Pancreas (tissue), 10 donors: ENCODE measurements at regions not wholly inside any gene's neighbourhood (a gene's known extent, or its start where the extent isn't known, plus 50 kb on each side); places are given as distances from the start of the nearest gene placed in this dataset.

Experiments used
- ATAC-seq, 4 donors: fragments of 200-7000 bp; cut with Tn5 transposase; one replicate each; pipeline versions ENCODE4 v1.8.0 to v1.9.1; 2020; ENCODE audit warnings: mild to moderate bottlenecking in 4 of 4, moderate library complexity in 4 of 4
- DNase-seq, 6 donors: peaks; one replicate each; pipeline ENCODE4 v3.0.0-alpha.2; 2020
- FAIRE-seq: peaks from 2 replicates; lab custom pipeline; 2012; peaks lifted over from hg19 to GRCh38; lab: Jason Lieb, UNC
- H3K27ac ChIP-seq, 4 donors: fragments of 200-600 bp; sonication (generic); 1 replicate in 3 of 4; 2 replicates in 1 of 4; pipeline versions ENCODE4 v1.5.0 to v1.8.0; 2020
- H3K27me3 ChIP-seq, 4 donors: fragments of 200-600 bp; one replicate each; pipeline ENCODE4 v1.8.0; 2021
- H3K36me3 ChIP-seq, 3 donors: fragments of 200-600 bp; sonication (generic) in 1 of 3; one replicate each; pipeline versions ENCODE4 v1.5.0 to v1.8.0; 2020 to 2021
- H3K4me1 ChIP-seq, 3 donors: fragments of 200-600 bp; one replicate each; pipeline ENCODE4 v1.8.0; 2021
- H3K4me3 ChIP-seq, 4 donors: fragments of 200-600 bp; sonication (generic) in 2 of 4; one replicate each; pipeline versions ENCODE4 v1.5.0 to v1.8.0; 2020 to 2021
- H3K9me3 ChIP-seq, 4 donors: fragments of 200-600 bp; one replicate each; pipeline ENCODE4 v1.8.0; 2021
- CTCF ChIP-seq, 4 donors: fragments of 200-600 bp; sonication (generic) in 3 of 4; IDR thresholded peaks; one replicate each; pipeline versions ENCODE4 v1.5.0 to v1.8.0; 2021; ENCODE audit warnings: antibody characterized with exemption in 4 of 4
- WGBS, 2 donors: extraction: QIAGEN DNeasy Blood & Tissue Kit; methylation state at CpG; one replicate each; pipeline ENCODE4 v1.1.7; 2013; 5-methylcytosine and 5-hydroxymethylcytosine counted together
- intact Hi-C, 3 donors: fragments of 100-400 bp; cut with DNase I; formaldehyde crosslinking; loops; one replicate each; pipeline versions ENCODE4 v1.11.1 to v1.14.2; 2022
- donor health status: healthy with polysubstance abuse.
- donor health status: DM: no; HTN: no; CAD: no; lungs with moderate emphysema.
- donor health status: DM: no; HTN: no; CAD: no.
- donor health status: control.
- donor health status: control.
- donor health status: Bipolar disorder and iron deficiency.
- donor health status: DM: yes; HTN: yes; CAD: no.
- donor health status: DM: no; HTN: no; CAD: no.
- donor health status: DM: no; HTN: no; CAD: no.
- donor health status: DM: yes; HTN: yes; CAD: no.

GRCh38 chr5:126030698-126031097 lies 392.5 kb upstream of the GRAMD2B start:
- FAIRE-seq (no peak), DNase-seq (no peak), ATAC-seq (no peak)
- H3K36me3 ChIP-seq = no peaks in the 10 kb centered on the region
- no peaks in the 10 kb centered on the region for H3K4me1 ChIP-seq
- no peaks in the 10 kb centered on the region for H3K9me3 ChIP-seq
- intact Hi-C loops = no loop called here
- no peaks in the 10 kb centered on the region for H3K27me3 ChIP-seq
- H3K27ac ChIP-seq = no peak overlapping the region
- WGBS, 2 donors = 44 to 55% methylated on average over 3 of the region's 3 CpGs
- H3K4me3 ChIP-seq = no peak overlapping the region
- no peak for TF ChIP-seq CTCF (IDR thresholded peaks at IDR 0.05)

- ATAC-seq (peak in 3 of 4 donors; percentile 25 to 71 (median 51)), FAIRE-seq (no peak), DNase-seq (peak in 1 of 6 donors; percentile 17)
- Histone ChIP-seq H3K4me3 (no peak overlapping the region), H3K27me3 (no peaks in the 10 kb centered on the region), H3K4me1 (no peaks in the 10 kb centered on the region), H3K9me3 (no peaks in the 10 kb centered on the region), H3K27ac (no peak overlapping the region), H3K36me3 (no peaks in the 10 kb centered on the region)
- 63% methylated on average over 7 of the region's 7 CpGs for WGBS, 2 donors
- no peak for TF ChIP-seq CTCF (IDR thresholded peaks at IDR 0.05)
- intact Hi-C loops = no loop called here
Measured at GRCh38 chr5:126031989-126032716, 391.1 kb upstream of the GRAMD2B start.

GRCh38 chr5:126043688-126044087 lies 379.5 kb upstream of the GRAMD2B start:
- WGBS, 2 donors = 53 to 57% methylated on average over 5 of the region's 5 CpGs
- TF ChIP-seq CTCF (IDR thresholded peaks at IDR 0.05) = no peak
- no peak overlapping the region for H3K4me3 ChIP-seq
- H3K36me3 ChIP-seq = no peaks in the 10 kb centered on the region
- peak overlapping the region in 1 of 4 donors; percentile 8 for H3K27ac ChIP-seq
- peak in 2 of 4 donors; percentile 61 to 70 for ATAC-seq
- intact Hi-C loops = no loop called here
- H3K9me3 ChIP-seq = no peaks in the 10 kb centered on the region
- no peak for DNase-seq
- H3K4me1 ChIP-seq = peaks cover 0 to 10% (median 5%) of the 10 kb centered on the region in 3 donors
- no peak for FAIRE-seq
- H3K27me3 ChIP-seq = no peaks in the 10 kb centered on the region

GRCh38 chr5:126044111-126044668 lies 379.0 kb upstream of the GRAMD2B start:
- ATAC-seq (peak; percentile 95 to 99 (median 98)), FAIRE-seq (peak; percentile 17), DNase-seq (peak in 3 of 6 donors; percentile 20 to 50 (median 44))
- H3K27ac ChIP-seq = peak overlapping the region in 2 of 4 donors; percentile 8 to 10
- no peaks in the 10 kb centered on the region for H3K9me3 ChIP-seq
- H3K27me3 ChIP-seq = no peaks in the 10 kb centered on the region
- intact Hi-C loops = no loop called here
- H3K36me3 ChIP-seq = no peaks in the 10 kb centered on the region
- no peak overlapping the region for H3K4me3 ChIP-seq
- peaks cover 0 to 10% (median 5%) of the 10 kb centered on the region in 3 donors for H3K4me1 ChIP-seq
- 11 to 12% methylated on average over 7 of the region's 7 CpGs for WGBS, 2 donors
- no peak for TF ChIP-seq CTCF (IDR thresholded peaks at IDR 0.05)
